PC-3 (cell line): ENCODE measurements at regions not wholly inside any gene's neighbourhood (a gene's known extent, or its start where the extent isn't known, plus 50 kb on each side); places are given as distances from the start of the nearest gene placed in this dataset.

ENCODE experiments used
- ATAC-seq: fragments of 200-7000 bp; cut with Tn5 transposase; 2 replicates; pipeline ENCODE4 v1.9.1; 2020; ENCODE audit warnings: mild to moderate bottlenecking, moderate library complexity
- BruUV-seq: library from RNA; stranded (reverse); fragments of 400-500 nt; replicated peaks from 2 replicates; lab custom pipeline; 2021; lab: Mats Ljungman, UMichigan
- CTCF ChIA-PET: fragments of 300-600 bp; sonication (Branson Sonifier 250); formaldehyde crosslinking; loops from one replicate; lab custom pipeline; 2022; ENCODE audit warnings: antibody characterized with exemption; lab: Charles Lee
- POLR2A ChIA-PET: fragments of 300-600 bp; sonication (Branson Sonifier 250); formaldehyde crosslinking; loops from one replicate; lab custom pipeline; 2022; ENCODE audit warnings: antibody characterized with exemption; ENCODE audit not compliant: unreplicated experiment; lab: Charles Lee
- DNase-seq: peaks from one replicate; pipeline ENCODE4 v3.0.0-alpha.2; 2015
- H2AFZ ChIP-seq: fragments of 300-600 bp; sonication (generic); 2 replicates; pipeline ENCODE4 v1.6.0; 2016; ENCODE audit warnings: antibody characterized with exemption, low read length
- H3F3A ChIP-seq: fragments of 300-600 bp; sonication (generic); one replicate; pipeline ENCODE4 v1.6.0; 2017; ENCODE audit warnings: antibody characterized with exemption, low read length, control low read depth, mild to moderate bottlenecking; ENCODE audit not compliant: unreplicated experiment
- H3K27ac ChIP-seq: fragments of 300-600 bp; sonication (generic); 2 replicates; pipeline ENCODE4 v1.5.1; 2016; ENCODE audit warnings: mild to moderate bottlenecking, low read length
- H3K27me3 ChIP-seq: fragments of 300-600 bp; sonication (generic); 2 replicates; pipeline ENCODE4 v1.6.1; 2016; ENCODE audit warnings: low read length, mixed read lengths
- H3K36me3 ChIP-seq: fragments of 300-600 bp; sonication (generic); 2 replicates; pipeline ENCODE4 v1.6.1; 2016; ENCODE audit warnings: low read depth, mixed run types, low read length, mixed read lengths
- H3K4me1 ChIP-seq: fragments of 300-600 bp; sonication (generic); 2 replicates; pipeline ENCODE4 v1.5.1; 2016; ENCODE audit warnings: low read length; ENCODE audit not compliant: insufficient read depth
- H3K4me2 ChIP-seq: fragments of 300-600 bp; sonication (generic); 2 replicates; pipeline ENCODE4 v1.6.0; 2016; ENCODE audit warnings: low read length
- H3K4me3 ChIP-seq: fragments of 300-600 bp; sonication (generic); 2 replicates; pipeline ENCODE4 v1.5.1; 2016; ENCODE audit warnings: mild to moderate bottlenecking, low read length, mixed read lengths
- H3K79me2 ChIP-seq: fragments of 300-600 bp; sonication (generic); 2 replicates; pipeline ENCODE4 v1.6.1; 2017; ENCODE audit warnings: low read length, mixed read lengths
- H3K9ac ChIP-seq: fragments of 300-600 bp; sonication (generic); 2 replicates; pipeline ENCODE4 v1.6.0; 2016; ENCODE audit warnings: mild to moderate bottlenecking, low read length
- H3K9me2 ChIP-seq: fragments of 300-600 bp; sonication (generic); replicated peaks from 2 replicates; pipeline ENCODE4 v1.6.1; 2016; ENCODE audit warnings: mixed run types, low read length, mixed read lengths
- H3K9me3 ChIP-seq: fragments of 300-600 bp; sonication (generic); 2 replicates; pipeline ENCODE4 v1.6.1; 2016; ENCODE audit warnings: low read length, mixed read lengths
- H4K20me1 ChIP-seq: fragments of 300-600 bp; sonication (generic); 2 replicates; pipeline ENCODE4 v1.6.1; 2016; ENCODE audit warnings: low read length, mixed read lengths
- EZH2 ChIP-seq: fragments of 300-600 bp; sonication (generic); IDR thresholded peaks from one replicate; pipeline ENCODE4 v1.6.1; 2017; ENCODE audit warnings: antibody characterized with exemption, mild to moderate bottlenecking, low read length; ENCODE audit not compliant: unreplicated experiment
- EZH2phosphoT487 ChIP-seq: fragments of 300-600 bp; sonication (generic); IDR thresholded peaks from 2 replicates; pipeline ENCODE4 v1.6.1; 2018; ENCODE audit warnings: mild to moderate bottlenecking, antibody characterized with exemption, low read length, borderline replicate concordance
- intact Hi-C: fragments of 100-400 bp; cut with micrococcal nuclease; formaldehyde crosslinking; loops from 2 replicates; pipeline ENCODE4 v1.9.0; 2023
- TF ChIP-seq, protein P1 (sequence below): fragments of 300-600 bp; sonication (generic); conservative IDR thresholded peaks from 2 replicates; pipeline ENCODE4 v1.5.1; 2017; ENCODE audit warnings: antibody characterized with exemption, low read depth, mild to moderate bottlenecking, low read length

- CTCF ChIA-PET, result no interaction called here
These were observed 664.6 kb upstream of the CA10 start for GRCh38 chr17:52823155-52823554.

GRCh38 chr17:52790359-52790955 is 631.9 kb upstream of the CA10 start:
- H4K20me1 ChIP-seq, result no peaks in the 10 kb centered on the region
- CTCF ChIA-PET, result no interaction called here
- no peaks in the 10 kb centered on the region for H3K79me2 ChIP-seq
- no peaks in the 10 kb centered on the region for H3F3A ChIP-seq
- DNase-seq (no peak), ATAC-seq (no peak)
- H2AFZ ChIP-seq, result no peak overlapping the region
- no peak overlapping the region for H3K4me2 ChIP-seq
- H3K9me3 ChIP-seq, result peaks cover 27% of the 10 kb centered on the region
- H3K4me3 ChIP-seq, result no peak overlapping the region
- H3K4me1 ChIP-seq, result no peaks in the 10 kb centered on the region
- H3K9ac ChIP-seq, result no peak overlapping the region
- POLR2A ChIA-PET, result no interaction called here
- H3K27ac ChIP-seq, result no peak overlapping the region
- no peaks in the 10 kb centered on the region; the same call in 1 of the 2 replicates for H3K36me3 ChIP-seq
- TF ChIP-seq, protein P1, sequence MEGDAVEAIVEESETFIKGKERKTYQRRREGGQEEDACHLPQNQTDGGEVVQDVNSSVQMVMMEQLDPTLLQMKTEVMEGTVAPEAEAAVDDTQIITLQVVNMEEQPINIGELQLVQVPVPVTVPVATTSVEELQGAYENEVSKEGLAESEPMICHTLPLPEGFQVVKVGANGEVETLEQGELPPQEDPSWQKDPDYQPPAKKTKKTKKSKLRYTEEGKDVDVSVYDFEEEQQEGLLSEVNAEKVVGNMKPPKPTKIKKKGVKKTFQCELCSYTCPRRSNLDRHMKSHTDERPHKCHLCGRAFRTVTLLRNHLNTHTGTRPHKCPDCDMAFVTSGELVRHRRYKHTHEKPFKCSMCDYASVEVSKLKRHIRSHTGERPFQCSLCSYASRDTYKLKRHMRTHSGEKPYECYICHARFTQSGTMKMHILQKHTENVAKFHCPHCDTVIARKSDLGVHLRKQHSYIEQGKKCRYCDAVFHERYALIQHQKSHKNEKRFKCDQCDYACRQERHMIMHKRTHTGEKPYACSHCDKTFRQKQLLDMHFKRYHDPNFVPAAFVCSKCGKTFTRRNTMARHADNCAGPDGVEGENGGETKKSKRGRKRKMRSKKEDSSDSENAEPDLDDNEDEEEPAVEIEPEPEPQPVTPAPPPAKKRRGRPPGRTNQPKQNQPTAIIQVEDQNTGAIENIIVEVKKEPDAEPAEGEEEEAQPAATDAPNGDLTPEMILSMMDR, result no peak
- TF ChIP-seq EZH2 (no peak), EZH2phosphoT487 (no peak)
- H3K27me3 ChIP-seq, result no peaks in the 10 kb centered on the region
- no peaks in the 10 kb centered on the region for H3K9me2 ChIP-seq
- BruUV-seq, result no TSS peak
- intact Hi-C loops, result no loop called here

More at GRCh38 chr17:52823155-52823554, 664.6 kb upstream of the CA10 start:
- Histone ChIP-seq H2AFZ (no peak overlapping the region), H3K9me2 (no peaks in the 10 kb centered on the region), H3K4me2 (no peak overlapping the region), H3F3A (no peaks in the 10 kb centered on the region), H3K36me3 (no peaks in the 10 kb centered on the region), H3K9ac (no peak overlapping the region), H3K27me3 (no peaks in the 10 kb centered on the region), H3K79me2 (no peaks in the 10 kb centered on the region), H3K27ac (no peak overlapping the region), H4K20me1 (no peaks in the 10 kb centered on the region), H3K4me3 (no peak overlapping the region), H3K9me3 (0 out of 2 replicates have a peak, but pooled peaks cover 8% of the 10 kb centered on the region), H3K4me1 (no peaks in the 10 kb centered on the region)
- TF ChIP-seq EZH2phosphoT487, result no peak
- TF ChIP-seq, protein P1, result no peak
- TF ChIP-seq EZH2, result no peak
- intact Hi-C loops, result no loop called here
- no TSS peak for BruUV-seq
- DNase-seq, result no peak
- POLR2A ChIA-PET, result no interaction called here
- no peak for ATAC-seq

GRCh38 chr17:52789829-52790228 is 631.3 kb upstream of the CA10 start:
- Histone ChIP-seq H3K27ac (no peak overlapping the region), H3K9me2 (no peaks in the 10 kb centered on the region), H3K27me3 (no peaks in the 10 kb centered on the region), H3K4me1 (no peaks in the 10 kb centered on the region), H3F3A (no peaks in the 10 kb centered on the region), H3K9me3 (peaks cover 23% of the 10 kb centered on the region), H3K4me3 (no peak overlapping the region), H3K4me2 (no peak overlapping the region), H3K36me3 (no peaks in the 10 kb centered on the region; the same call in 1 of the 2 replicates), H4K20me1 (no peaks in the 10 kb centered on the region), H2AFZ (no peak overlapping the region), H3K9ac (no peak overlapping the region), H3K79me2 (no peaks in the 10 kb centered on the region)
- ChIA-PET CTCF (no interaction called here), POLR2A (no interaction called here)
- TF ChIP-seq EZH2phosphoT487 (no peak), EZH2 (no peak)
- TF ChIP-seq, protein P1, result no peak
- no peak for DNase-seq
- no peak for ATAC-seq
- BruUV-seq, result no TSS peak
- intact Hi-C loops, result no loop called here
